ENCODE measurements at regions not wholly inside any gene's neighbourhood (a gene's known extent, or its start where the extent isn't known, plus 50 kb on each side); places are given as distances from the start of the nearest gene placed in this dataset.
"Not testable (repeated sequence)": the region's sequence is repeated elsewhere in the genome, so short reads cannot be mapped to it uniquely, and the experiment has no call there.

- Mint-ChIP-seq H3K4me3 (no peak overlapping the region), H3K9me3 (peaks cover 11% of the 10 kb centered on the region), H3K27ac (ENCODE audit: low read depth) (no peak overlapping the region), H3K27me3 (no peaks in the 10 kb centered on the region), H3K4me1 (no peaks in the 10 kb centered on the region), H3K36me3 (ENCODE audit: insufficient read depth) (peaks cover 4% of the 10 kb centered on the region)
- ATAC-seq (replicated peaks; ENCODE audit: extremely low read depth, poor library complexity, severe bottlenecking) (no peak), DNase-seq (ENCODE audit: low spot score in 2 of 2) (no peak)
Measured at GRCh38 chr20:29687438-29687837, 1570.0 kb upstream of the DEFB115 start.

GRCh38 chr20:29689411-29690225, 1567.8 kb upstream of the DEFB115 start:
- peaks cover 10% of the 10 kb centered on the region for H3K9me3 Mint-ChIP-seq
- H3K27ac Mint-ChIP-seq (ENCODE audit: low read depth), result no peak overlapping the region
- H3K4me1 Mint-ChIP-seq, result no peaks in the 10 kb centered on the region
- ATAC-seq (replicated peaks; ENCODE audit: extremely low read depth, poor library complexity, severe bottlenecking), result no peak
- H3K36me3 Mint-ChIP-seq (ENCODE audit: insufficient read depth), result peaks cover 4% of the 10 kb centered on the region
- DNase-seq (ENCODE audit: low spot score in 2 of 2), result no peak
- H3K4me3 Mint-ChIP-seq, result no peak overlapping the region
- H3K27me3 Mint-ChIP-seq, result no peaks in the 10 kb centered on the region

DNA sequence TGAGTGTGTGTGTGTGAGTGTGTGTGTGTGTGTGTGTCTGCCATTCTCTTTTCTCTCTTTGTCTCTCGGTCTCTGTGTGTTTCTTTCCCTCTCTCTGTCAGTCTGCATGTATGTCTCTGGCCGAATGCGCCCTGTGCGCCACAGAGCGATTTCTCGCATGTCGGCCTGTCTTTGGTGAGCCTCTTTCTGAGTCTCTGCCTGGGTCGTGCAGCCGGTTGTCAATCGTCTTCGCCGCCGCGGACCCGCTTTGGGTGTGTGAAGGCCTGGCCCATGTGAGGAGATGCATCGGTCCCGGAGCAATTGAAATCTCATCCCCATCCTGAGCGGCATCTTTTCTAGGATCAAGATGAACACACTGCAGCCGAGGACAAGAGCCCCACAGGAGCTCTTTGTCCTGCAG, 1567.2 kb upstream of the DEFB115 start:
- Mint-ChIP-seq H3K27me3 (no peaks in the 10 kb centered on the region), H3K4me3 (no peak overlapping the region), H3K27ac (ENCODE audit: low read depth) (no peak overlapping the region), H3K4me1 (no peaks in the 10 kb centered on the region), H3K9me3 (peaks cover 10% of the 10 kb centered on the region), H3K36me3 (ENCODE audit: insufficient read depth) (peaks cover 4% of the 10 kb centered on the region)
- DNase-seq (ENCODE audit: low spot score in 2 of 2) (no peak), ATAC-seq (replicated peaks; ENCODE audit: extremely low read depth, poor library complexity, severe bottlenecking) (no peak)

DNA sequence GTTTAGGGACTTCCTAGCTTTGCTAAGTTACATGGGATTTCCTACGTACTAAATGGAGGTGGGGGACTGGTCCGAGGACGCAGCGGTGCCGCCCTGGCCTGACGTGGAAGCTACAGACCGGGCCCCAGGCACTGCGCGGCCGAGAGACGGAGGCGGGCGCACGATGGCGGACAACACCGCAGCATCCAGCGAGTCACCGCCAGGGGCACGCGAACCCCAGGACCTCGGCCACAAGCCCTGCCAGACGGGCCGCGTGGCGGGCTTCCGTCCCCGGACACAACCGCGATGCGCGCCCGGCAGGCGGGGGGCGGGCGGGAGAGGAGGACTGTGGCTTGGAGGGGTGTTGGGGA, 1516.9 kb upstream of the DEFB115 start:
- peaks cover 11% of the 10 kb centered on the region for H3K9me3 Mint-ChIP-seq
- no peak overlapping the region for H3K4me3 Mint-ChIP-seq
- H3K36me3 Mint-ChIP-seq (ENCODE audit: insufficient read depth), result no peaks in the 10 kb centered on the region
- no peaks in the 10 kb centered on the region for H3K27me3 Mint-ChIP-seq
- ATAC-seq (replicated peaks; ENCODE audit: extremely low read depth, poor library complexity, severe bottlenecking), result no peak
- no peaks in the 10 kb centered on the region for H3K4me1 Mint-ChIP-seq
- no peak for DNase-seq (ENCODE audit: low spot score in 2 of 2)
- H3K27ac Mint-ChIP-seq (ENCODE audit: low read depth), result no peak overlapping the region

DNA sequence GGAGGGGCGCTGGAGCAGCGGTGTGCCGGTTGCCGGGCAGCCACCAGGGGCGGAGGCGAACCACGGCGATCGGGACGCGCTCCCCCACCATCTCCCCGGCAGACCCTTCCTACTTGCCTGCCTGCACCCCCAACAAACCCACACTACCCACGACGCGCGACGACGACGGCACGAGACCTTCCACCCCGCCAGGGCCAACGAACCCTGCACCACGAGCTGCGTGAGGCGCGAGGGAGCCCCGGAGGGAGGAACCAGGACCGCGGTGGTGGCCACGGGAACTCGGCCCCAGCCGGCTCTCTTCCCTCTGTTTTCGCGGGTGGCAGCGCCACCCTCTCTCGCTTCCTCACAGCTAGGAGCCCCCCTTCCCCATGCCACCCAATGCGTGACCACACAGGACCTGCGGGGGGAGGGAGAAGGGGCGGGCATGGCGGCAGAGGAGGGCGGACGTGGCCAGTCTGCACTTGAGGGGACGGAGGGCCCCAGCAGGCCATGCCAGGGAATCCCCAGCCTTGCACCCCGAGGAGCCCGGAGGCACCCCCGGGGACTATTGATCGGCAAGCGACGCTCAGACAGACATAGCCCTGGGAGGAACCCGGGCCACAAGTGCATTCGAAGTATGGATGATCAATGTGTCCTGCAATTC, 1516.4 kb upstream of the DEFB115 start:
- no peak for DNase-seq (ENCODE audit: low spot score in 2 of 2)
- Mint-ChIP-seq H3K4me1 (no peaks in the 10 kb centered on the region), H3K27me3 (no peaks in the 10 kb centered on the region), H3K27ac (ENCODE audit: low read depth) (no peak overlapping the region), H3K36me3 (ENCODE audit: insufficient read depth) (no peaks in the 10 kb centered on the region), H3K9me3 (peaks cover 6% of the 10 kb centered on the region), H3K4me3 (no peak overlapping the region)
- ATAC-seq (replicated peaks; ENCODE audit: extremely low read depth, poor library complexity, severe bottlenecking), result no peak

DNA sequence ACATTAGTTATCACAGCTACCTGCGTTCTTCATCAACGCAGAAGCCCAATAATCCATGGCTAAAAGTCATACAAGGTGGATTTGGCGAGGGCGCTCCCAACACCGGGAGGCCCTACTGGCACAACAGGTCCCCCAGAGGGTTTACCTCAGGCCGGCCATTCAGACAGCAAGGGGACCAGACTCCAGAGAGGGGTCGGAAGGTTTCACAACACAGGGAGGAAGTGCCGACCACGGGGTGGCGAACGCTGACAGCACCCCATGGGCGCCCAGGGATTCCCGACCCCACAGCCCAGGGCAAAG, 1515.9 kb upstream of the DEFB115 start:
- no peak for DNase-seq (ENCODE audit: low spot score in 2 of 2)
- Mint-ChIP-seq H3K27me3 (no peaks in the 10 kb centered on the region), H3K36me3 (ENCODE audit: insufficient read depth) (no peaks in the 10 kb centered on the region), H3K9me3 (peaks cover 5% of the 10 kb centered on the region), H3K4me1 (no peaks in the 10 kb centered on the region), H3K27ac (ENCODE audit: low read depth) (no peak overlapping the region), H3K4me3 (no peak overlapping the region)
- ATAC-seq (replicated peaks; ENCODE audit: extremely low read depth, poor library complexity, severe bottlenecking), result no peak

GRCh38 chr20:29741894-29742698, 1515.4 kb upstream of the DEFB115 start:
- no peak overlapping the region for H3K27ac Mint-ChIP-seq (ENCODE audit: low read depth)
- peaks cover 5% of the 10 kb centered on the region for H3K9me3 Mint-ChIP-seq
- H3K4me1 Mint-ChIP-seq, result no peaks in the 10 kb centered on the region
- DNase-seq (ENCODE audit: low spot score in 2 of 2) (no peak), ATAC-seq (replicated peaks; ENCODE audit: extremely low read depth, poor library complexity, severe bottlenecking) (no peak)
- no peak overlapping the region for H3K4me3 Mint-ChIP-seq
- no peaks in the 10 kb centered on the region for H3K36me3 Mint-ChIP-seq (ENCODE audit: insufficient read depth)
- no peaks in the 10 kb centered on the region for H3K27me3 Mint-ChIP-seq

GRCh38 chr20:29742699-29743100, 1514.8 kb upstream of the DEFB115 start:
- Mint-ChIP-seq H3K27ac (ENCODE audit: low read depth) (no peak overlapping the region), H3K36me3 (ENCODE audit: insufficient read depth) (no peaks in the 10 kb centered on the region), H3K9me3 (peaks cover 5% of the 10 kb centered on the region), H3K4me1 (no peaks in the 10 kb centered on the region), H3K27me3 (no peaks in the 10 kb centered on the region), H3K4me3 (no peak overlapping the region)
- ATAC-seq (replicated peaks; ENCODE audit: extremely low read depth, poor library complexity, severe bottlenecking) (no peak), DNase-seq (ENCODE audit: low spot score in 2 of 2) (no peak)

DNA sequence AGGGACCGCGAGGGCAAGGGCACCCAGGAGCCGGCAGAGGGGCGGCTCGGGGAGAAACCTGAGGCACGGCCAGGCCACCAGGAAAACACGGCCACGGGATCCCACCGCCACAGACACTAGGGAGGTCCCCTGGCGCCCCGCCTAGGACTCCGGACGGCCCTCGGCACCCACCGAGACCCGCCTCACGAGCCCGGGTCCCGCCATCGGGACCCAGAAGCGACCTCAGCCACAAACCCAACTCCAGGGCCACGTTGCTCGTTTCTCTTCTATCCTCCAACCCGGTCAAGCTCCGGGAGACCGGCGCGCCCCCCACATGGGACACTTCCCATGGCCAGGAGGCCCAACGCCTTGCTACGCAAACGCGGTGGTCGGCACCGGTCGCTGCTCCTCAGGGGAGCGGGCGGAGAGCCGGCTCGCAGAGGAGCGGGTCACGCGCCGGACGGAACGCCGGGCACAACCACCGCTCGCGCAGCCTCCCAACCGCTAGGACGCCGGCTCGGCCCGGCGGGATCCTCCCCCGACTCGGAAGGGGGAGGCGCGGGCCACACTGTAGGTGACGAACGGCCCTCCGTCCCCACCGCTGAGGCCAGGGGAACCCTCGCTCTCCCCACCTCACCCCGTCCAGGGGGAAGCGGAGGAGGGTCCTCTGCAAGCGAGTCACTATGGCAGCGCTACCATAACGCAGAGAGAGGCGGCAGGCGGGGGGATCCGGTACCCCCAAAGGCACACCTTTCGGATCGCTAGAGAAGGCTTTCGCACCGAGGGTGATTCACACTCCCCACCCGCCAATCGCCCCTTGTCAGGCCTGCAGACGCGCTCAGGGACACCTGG, 1514.1 kb upstream of the DEFB115 start:
- no peaks in the 10 kb centered on the region for H3K36me3 Mint-ChIP-seq (ENCODE audit: insufficient read depth)
- no peak for ATAC-seq (replicated peaks; ENCODE audit: extremely low read depth, poor library complexity, severe bottlenecking)
- no peaks in the 10 kb centered on the region for H3K4me1 Mint-ChIP-seq
- H3K9me3 Mint-ChIP-seq, result no peaks in the 10 kb centered on the region
- no peak overlapping the region for H3K27ac Mint-ChIP-seq (ENCODE audit: low read depth)
- no peaks in the 10 kb centered on the region for H3K27me3 Mint-ChIP-seq
- DNase-seq (ENCODE audit: low spot score in 2 of 2), result no peak
- H3K4me3 Mint-ChIP-seq, result no peak overlapping the region

GRCh38 chr20:29744071-29744470, 1513.4 kb upstream of the DEFB115 start:
- Mint-ChIP-seq H3K27me3 (no peaks in the 10 kb centered on the region), H3K36me3 (ENCODE audit: insufficient read depth) (no peaks in the 10 kb centered on the region), H3K4me1 (no peaks in the 10 kb centered on the region), H3K9me3 (no peaks in the 10 kb centered on the region), H3K4me3 (no peak overlapping the region), H3K27ac (ENCODE audit: low read depth) (no peak overlapping the region)
- no peak for ATAC-seq (replicated peaks; ENCODE audit: extremely low read depth, poor library complexity, severe bottlenecking)
- DNase-seq (ENCODE audit: low spot score in 2 of 2), result no peak

- H3K4me1 Mint-ChIP-seq; DNase-seq (ENCODE audit: low spot score in 2 of 2); H3K9me3 Mint-ChIP-seq; H3K27me3 Mint-ChIP-seq; ATAC-seq (replicated peaks; ENCODE audit: extremely low read depth, poor library complexity, severe bottlenecking); H3K27ac Mint-ChIP-seq (ENCODE audit: low read depth); H3K36me3 Mint-ChIP-seq (ENCODE audit: insufficient read depth); H3K4me3 Mint-ChIP-seq: not testable (repeated sequence)
Measured at GRCh38 chr20:29745534-29746245, 1511.8 kb upstream of the DEFB115 start.
